GM12878 (cell line): ENCODE measurements at regions not wholly inside any gene's neighbourhood (a gene's known extent, or its start where the extent isn't known, plus 50 kb on each side); places are given as distances from the start of the nearest gene placed in this dataset.

Experiments
- ATAC-seq: fragments of 200-7000 bp; cut with Tn5 transposase; 3 replicates; pipeline ENCODE4 v1.9.1; 2020; ENCODE audit warnings: mild to moderate bottlenecking, moderate library complexity
- BruUV-seq: library from RNA; stranded (reverse); fragments of 400-500 nt; replicated peaks from 2 replicates; lab custom pipeline; 2021; lab: Mats Ljungman, UMichigan
- CTCF ChIA-PET: fragments of 300-600 bp; sonication (Branson Sonifier 250); formaldehyde crosslinking; extraction: SDS; loops from one replicate; lab custom pipeline; 2021; ENCODE audit warnings: inconsistent platforms; lab: Yijun Ruan, JAX
- POLR2A ChIA-PET: fragments of 350-600 bp; formaldehyde crosslinking; extraction: SDS; loops from one replicate; lab custom pipeline; 2021; ENCODE audit warnings: inconsistent platforms; lab: Charles Lee
- RAD21 ChIA-PET: fragments of 300-600 bp; sonication (Branson Sonifier 250); formaldehyde crosslinking; loops from one replicate; lab custom pipeline; 2023; ENCODE audit warnings: antibody characterized with exemption; ENCODE audit not compliant: unreplicated experiment; lab: Charles Lee
- SMC1A ChIA-PET: fragments of 300-600 bp; sonication (Branson Sonifier 250); formaldehyde crosslinking; loops from one replicate; lab custom pipeline; 2023; ENCODE audit not compliant: unreplicated experiment, uncharacterized antibody; lab: Charles Lee
- DNase-seq: peaks from one replicate; pipeline ENCODE4 v3.0.0-alpha.2; 2011; ENCODE audit warnings: low read depth, low spot score
- FAIRE-seq: peaks from 3 replicates; lab custom pipeline; 2011; peaks lifted over from hg19 to GRCh38; lab: Jason Lieb, UNC
- H2AFZ ChIP-seq: 2 replicates; pipeline ENCODE4 v1.6.0; 2011; ENCODE audit warnings: low read depth, low read length, control low read depth; ENCODE audit not compliant: control insufficient read depth
- H3K27ac ChIP-seq: 2 replicates; pipeline ENCODE4 v1.5.1; 2011; ENCODE audit warnings: control low read depth; ENCODE audit not compliant: control insufficient read depth, insufficient read depth
- H3K27me3 ChIP-seq, 2 experiments: replicated peaks in 1 of 2; 2 replicates each; pipeline versions ENCODE4 v1.6.0 to v1.6.1; 2011; ENCODE audit warnings: low read length in 1 of 2; ENCODE audit not compliant: control insufficient read depth in 2 of 2, insufficient read depth in 2 of 2
- H3K36me3 ChIP-seq, 2 experiments: 2 replicates each; pipeline ENCODE4 v1.5.1; 2011; ENCODE audit warnings: low read length in 1 of 2; ENCODE audit not compliant: control insufficient read depth in 2 of 2, insufficient read depth in 2 of 2
- H3K4me1 ChIP-seq: 2 replicates; pipeline ENCODE4 v1.6.1; 2011; ENCODE audit warnings: mild to moderate bottlenecking, low read length, moderate library complexity, mixed read lengths; ENCODE audit not compliant: control insufficient read depth, insufficient read depth
- H3K4me2 ChIP-seq: 2 replicates; pipeline ENCODE4 v1.6.0; 2011; ENCODE audit warnings: control low read depth; ENCODE audit not compliant: control insufficient read depth, insufficient read depth
- H3K4me3 ChIP-seq: fragments of 200-600 bp; sonication (generic); 2 replicates; pipeline ENCODE4 v1.5.1; 2016
- H3K79me2 ChIP-seq: 2 replicates; pipeline ENCODE4 v1.6.0; 2011; ENCODE audit warnings: low read length; ENCODE audit not compliant: control insufficient read depth, insufficient read depth
- H3K9ac ChIP-seq: 2 replicates; pipeline ENCODE4 v1.8.0; 2011; ENCODE audit warnings: low read length, control low read depth, mixed read lengths; ENCODE audit not compliant: control insufficient read depth, insufficient read depth
- H3K9me3 ChIP-seq: replicated peaks from 3 replicates; pipeline ENCODE4 v1.5.1; 2011; ENCODE audit warnings: mild to moderate bottlenecking, low read length; ENCODE audit not compliant: control insufficient read depth, insufficient read depth
- H4K20me1 ChIP-seq: 2 replicates; pipeline ENCODE4 v1.6.0; 2011; ENCODE audit not compliant: control insufficient read depth, insufficient read depth
- BACH1 ChIP-seq: fragments of 450-650 bp; IDR thresholded peaks from 2 replicates; pipeline ENCODE4 v1.6.1; 2017; ENCODE audit warnings: mild to moderate bottlenecking, borderline replicate concordance
- BMI1 ChIP-seq: fragments of 450-650 bp; IDR thresholded peaks from 2 replicates; pipeline ENCODE4 v1.6.1; 2016; ENCODE audit warnings: mild to moderate bottlenecking, moderate library complexity, borderline replicate concordance
- CBFB ChIP-seq: IDR thresholded peaks from 2 replicates; pipeline ENCODE4 v1.6.1; 2016; ENCODE audit warnings: antibody characterized with exemption, low read depth
- CEBPZ ChIP-seq: fragments of 150-350 bp; IDR thresholded peaks from 2 replicates; pipeline ENCODE4 v1.6.1; 2016; ENCODE audit warnings: low read depth, low read length
- ESRRA ChIP-seq: IDR thresholded peaks from 2 replicates; pipeline ENCODE4 v1.6.1; 2012; ENCODE audit warnings: mild to moderate bottlenecking, low read length, improper control_type of control experiment
- FOXK2 ChIP-seq: fragments of 450-650 bp; IDR thresholded peaks from 2 replicates; pipeline ENCODE4 v1.6.1; 2017; ENCODE audit warnings: mild to moderate bottlenecking, moderate library complexity
- NBN ChIP-seq: fragments of 450-650 bp; IDR thresholded peaks from 2 replicates; pipeline ENCODE4 v1.6.1; 2016
- NFYA ChIP-seq: IDR thresholded peaks from 2 replicates; pipeline ENCODE4 v1.6.1; 2011; ENCODE audit warnings: low read depth, mild to moderate bottlenecking, low read length, improper control_type of control experiment, borderline replicate concordance
- NFYB ChIP-seq: IDR thresholded peaks from 2 replicates; pipeline ENCODE4 v1.6.1; 2011; ENCODE audit warnings: low read depth, mild to moderate bottlenecking, low read length, improper control_type of control experiment, moderate library complexity; ENCODE audit not compliant: insufficient read depth
- NR2C1 ChIP-seq: fragments of 450-650 bp; IDR thresholded peaks from 2 replicates; pipeline ENCODE4 v1.6.1; 2017; ENCODE audit warnings: antibody characterized with exemption, mild to moderate bottlenecking, moderate library complexity
- POLR2AphosphoS2 ChIP-seq: IDR thresholded peaks from 2 replicates; pipeline ENCODE4 v1.6.1; 2011; ENCODE audit warnings: low read depth, mild to moderate bottlenecking, low read length, improper control_type of control experiment, moderate library complexity
- POLR2AphosphoS5 ChIP-seq: IDR thresholded peaks from 2 replicates; pipeline ENCODE4 v1.6.1; 2011; ENCODE audit warnings: mild to moderate bottlenecking, low read length, inconsistent platforms
- RUNX3 ChIP-seq: IDR thresholded peaks from 2 replicates; pipeline ENCODE4 v1.6.1; 2012; ENCODE audit warnings: low read length, inconsistent platforms
- SREBF1 ChIP-seq: IDR thresholded peaks from 2 replicates; pipeline ENCODE4 v1.6.1; 2012; ENCODE audit warnings: mild to moderate bottlenecking, low read length
- STAT3 ChIP-seq: IDR thresholded peaks from 2 replicates; pipeline ENCODE4 v1.6.1; 2011; ENCODE audit warnings: low read depth, low read length, improper control_type of control experiment
- WGBS: methylation state at CpG from one replicate; pipeline ENCODE4 v1.1.6; 2016; ENCODE audit warnings: low lambda C conversion rate; ENCODE audit not compliant: insufficient replicate concordance, insufficient coverage; ENCODE audit errors: missing lambda C conversion rate; 5-methylcytosine and 5-hydroxymethylcytosine counted together
- in situ Hi-C: fragments of 300-500 bp; cut with MboI; formaldehyde crosslinking; loops from 9 replicates; pipeline ENCODE4 v1.14.3; 2018; ENCODE audit warnings: mixed read lengths
- intact Hi-C: fragments of 100-400 bp; cut with micrococcal nuclease; formaldehyde crosslinking; loops from one replicate; pipeline ENCODE4 v1.14.2; 2022; ENCODE audit not compliant: unreplicated experiment
- TF ChIP-seq, protein P1 (sequence below): IDR thresholded peaks from 2 replicates; pipeline ENCODE4 v1.6.1; 2012; ENCODE audit warnings: low read depth, low read length, improper control_type of control experiment
- TF ChIP-seq, protein P2 (sequence below): fragments of 450-650 bp; IDR thresholded peaks from 2 replicates; pipeline ENCODE4 v1.6.1; 2017; ENCODE audit warnings: low read depth, mild to moderate bottlenecking, moderate library complexity
- TF ChIP-seq, protein P3 (sequence below): fragments of 450-650 bp; conservative IDR thresholded peaks from 2 replicates; pipeline ENCODE4 v1.6.1; 2017; ENCODE audit warnings: mild to moderate bottlenecking, moderate library complexity
- TF ChIP-seq, protein P4 (sequence below): IDR thresholded peaks from 2 replicates; pipeline ENCODE4 v1.6.1; 2011; ENCODE audit warnings: low read depth, mild to moderate bottlenecking, low read length, moderate library complexity, borderline replicate concordance; ENCODE audit errors: extremely low read depth

DNA sequence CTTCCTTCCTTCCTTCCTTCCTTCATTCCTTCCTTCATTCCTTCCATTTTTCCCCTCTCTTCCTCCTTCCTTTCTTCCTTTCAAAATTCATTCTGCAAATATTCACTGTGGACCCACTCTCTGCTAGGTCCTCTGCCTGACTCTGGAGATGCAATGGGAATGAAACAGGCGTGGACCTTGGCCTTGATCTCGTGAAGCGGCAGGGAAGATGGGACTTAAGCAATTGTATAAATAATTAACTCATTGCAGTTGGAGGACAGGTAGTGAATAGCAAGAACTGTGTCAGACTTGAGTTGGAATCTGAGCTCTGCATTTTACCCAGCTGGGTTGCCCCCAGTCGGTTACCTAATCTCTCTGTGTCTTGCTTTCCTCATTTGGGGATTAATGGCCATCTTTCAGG, 230.6 kb upstream of the LHX5 start:
- Histone ChIP-seq H3K36me3 (no peaks in the 10 kb centered on the region), H4K20me1 (no peaks in the 10 kb centered on the region), H3K4me1 (no peaks in the 10 kb centered on the region), H3K79me2 (no peaks in the 10 kb centered on the region), H2AFZ (no peak overlapping the region), H3K4me3 (no peak overlapping the region), H3K9me3 (no peaks in the 10 kb centered on the region; the same call in 2 of the 3 replicates), H3K9ac (no peak overlapping the region), H3K27ac (no peak overlapping the region), H3K4me2 (no peak overlapping the region), H3K27me3 (no peaks in the 10 kb centered on the region; a peak in 1 of 4 replicates)
- no peak for TF ChIP-seq NR2C1
- TF ChIP-seq, protein P1, sequence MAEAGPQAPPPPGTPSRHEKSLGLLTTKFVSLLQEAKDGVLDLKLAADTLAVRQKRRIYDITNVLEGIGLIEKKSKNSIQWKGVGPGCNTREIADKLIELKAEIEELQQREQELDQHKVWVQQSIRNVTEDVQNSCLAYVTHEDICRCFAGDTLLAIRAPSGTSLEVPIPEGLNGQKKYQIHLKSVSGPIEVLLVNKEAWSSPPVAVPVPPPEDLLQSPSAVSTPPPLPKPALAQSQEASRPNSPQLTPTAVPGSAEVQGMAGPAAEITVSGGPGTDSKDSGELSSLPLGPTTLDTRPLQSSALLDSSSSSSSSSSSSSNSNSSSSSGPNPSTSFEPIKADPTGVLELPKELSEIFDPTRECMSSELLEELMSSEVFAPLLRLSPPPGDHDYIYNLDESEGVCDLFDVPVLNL: no peak
- no peak for TF ChIP-seq POLR2AphosphoS5
- TF ChIP-seq BMI1: no peak
- TF ChIP-seq ESRRA: no peak
- TF ChIP-seq, protein P2, sequence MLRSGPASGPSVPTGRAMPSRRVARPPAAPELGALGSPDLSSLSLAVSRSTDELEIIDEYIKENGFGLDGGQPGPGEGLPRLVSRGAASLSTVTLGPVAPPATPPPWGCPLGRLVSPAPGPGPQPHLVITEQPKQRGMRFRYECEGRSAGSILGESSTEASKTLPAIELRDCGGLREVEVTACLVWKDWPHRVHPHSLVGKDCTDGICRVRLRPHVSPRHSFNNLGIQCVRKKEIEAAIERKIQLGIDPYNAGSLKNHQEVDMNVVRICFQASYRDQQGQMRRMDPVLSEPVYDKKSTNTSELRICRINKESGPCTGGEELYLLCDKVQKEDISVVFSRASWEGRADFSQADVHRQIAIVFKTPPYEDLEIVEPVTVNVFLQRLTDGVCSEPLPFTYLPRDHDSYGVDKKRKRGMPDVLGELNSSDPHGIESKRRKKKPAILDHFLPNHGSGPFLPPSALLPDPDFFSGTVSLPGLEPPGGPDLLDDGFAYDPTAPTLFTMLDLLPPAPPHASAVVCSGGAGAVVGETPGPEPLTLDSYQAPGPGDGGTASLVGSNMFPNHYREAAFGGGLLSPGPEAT: no peak
- no peak for TF ChIP-seq STAT3
- TF ChIP-seq BACH1: no peak
- TF ChIP-seq FOXK2: no peak
- TF ChIP-seq CBFB: no peak
- no peak for TF ChIP-seq NFYB
- no peak for TF ChIP-seq RUNX3
- no peak for TF ChIP-seq NBN
- no peak for TF ChIP-seq SREBF1
- TF ChIP-seq CEBPZ: no peak
- TF ChIP-seq, protein P3, sequence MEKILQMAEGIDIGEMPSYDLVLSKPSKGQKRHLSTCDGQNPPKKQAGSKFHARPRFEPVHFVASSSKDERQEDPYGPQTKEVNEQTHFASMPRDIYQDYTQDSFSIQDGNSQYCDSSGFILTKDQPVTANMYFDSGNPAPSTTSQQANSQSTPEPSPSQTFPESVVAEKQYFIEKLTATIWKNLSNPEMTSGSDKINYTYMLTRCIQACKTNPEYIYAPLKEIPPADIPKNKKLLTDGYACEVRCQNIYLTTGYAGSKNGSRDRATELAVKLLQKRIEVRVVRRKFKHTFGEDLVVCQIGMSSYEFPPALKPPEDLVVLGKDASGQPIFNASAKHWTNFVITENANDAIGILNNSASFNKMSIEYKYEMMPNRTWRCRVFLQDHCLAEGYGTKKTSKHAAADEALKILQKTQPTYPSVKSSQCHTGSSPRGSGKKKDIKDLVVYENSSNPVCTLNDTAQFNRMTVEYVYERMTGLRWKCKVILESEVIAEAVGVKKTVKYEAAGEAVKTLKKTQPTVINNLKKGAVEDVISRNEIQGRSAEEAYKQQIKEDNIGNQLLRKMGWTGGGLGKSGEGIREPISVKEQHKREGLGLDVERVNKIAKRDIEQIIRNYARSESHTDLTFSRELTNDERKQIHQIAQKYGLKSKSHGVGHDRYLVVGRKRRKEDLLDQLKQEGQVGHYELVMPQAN: no peak
- TF ChIP-seq, protein P4, sequence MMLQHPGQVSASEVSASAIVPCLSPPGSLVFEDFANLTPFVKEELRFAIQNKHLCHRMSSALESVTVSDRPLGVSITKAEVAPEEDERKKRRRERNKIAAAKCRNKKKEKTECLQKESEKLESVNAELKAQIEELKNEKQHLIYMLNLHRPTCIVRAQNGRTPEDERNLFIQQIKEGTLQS: no peak
- TF ChIP-seq POLR2AphosphoS2: no peak
- TF ChIP-seq NFYA: no peak
- no TSS peak for BruUV-seq
- no peak for FAIRE-seq
- no peak for ATAC-seq
- intact Hi-C loops: no loop called here
- ChIA-PET CTCF (interaction anchor here (0.6 kb wide), 1 partner anchor 150 kb away, joined by 3 read pairs; no protein-coding TSS in a partner anchor), SMC1A (no interaction called here), POLR2A (no interaction called here), RAD21 (no interaction called here)
- 33% methylated on average over 4 of the region's 4 CpGs for WGBS
- in situ Hi-C loops: no loop called here
- no peak for DNase-seq
